Fibroblast of skin of abdomen (primary cell): ENCODE measurements at regions not wholly inside any gene's neighbourhood (a gene's known extent, or its start where the extent isn't known, plus 50 kb on each side); places are given as distances from the start of the nearest gene placed in this dataset.
"Not testable (repeated sequence)": the region's sequence is repeated elsewhere in the genome, so short reads cannot be mapped to it uniquely, and the experiment has no call there.

Source experiments
- DNase-seq: peaks from one replicate; pipeline ENCODE4 v3.0.0-alpha.2; 2013

DNA sequence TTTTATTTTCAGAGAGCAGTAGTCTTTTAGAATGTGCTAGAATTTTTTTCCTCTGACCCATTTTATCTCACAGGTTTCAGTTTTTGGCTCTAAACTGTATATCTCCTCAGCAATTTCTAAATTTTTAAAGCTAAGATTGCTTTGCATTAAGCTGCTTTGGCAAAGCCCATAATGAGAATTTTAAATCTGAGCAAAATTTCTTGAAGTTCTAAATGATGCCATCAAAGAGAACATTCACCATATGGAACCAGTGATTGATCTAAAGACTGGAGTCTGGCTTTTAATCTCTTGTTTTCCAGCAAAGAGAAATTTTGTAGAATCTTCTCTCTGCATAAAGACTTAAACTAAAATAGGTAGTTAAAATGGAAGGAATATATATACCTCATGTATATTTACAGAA is 313.6 kb downstream of the TBC1D32 start:
- DNase-seq: no peak

DNA sequence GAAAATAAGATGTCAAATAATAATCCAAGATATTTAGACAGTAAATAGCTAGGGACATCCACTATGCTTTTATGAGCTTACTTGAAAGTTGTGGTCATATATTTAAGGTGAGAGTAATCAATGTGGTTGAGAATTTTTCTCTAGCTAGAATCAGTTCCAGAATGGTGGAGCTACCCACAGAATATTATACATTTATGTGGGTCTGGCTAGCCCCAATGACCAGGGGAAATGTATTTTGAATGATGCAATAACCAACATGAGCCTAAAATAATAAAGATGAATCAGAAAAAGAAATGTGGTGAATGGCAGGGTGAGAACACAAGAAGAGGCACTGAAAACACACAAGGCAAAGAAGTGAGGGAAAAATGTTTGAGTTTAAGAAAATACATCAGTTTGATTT is 325.7 kb downstream of the TBC1D32 start:
- DNase-seq: peak; percentile 6

DNA sequence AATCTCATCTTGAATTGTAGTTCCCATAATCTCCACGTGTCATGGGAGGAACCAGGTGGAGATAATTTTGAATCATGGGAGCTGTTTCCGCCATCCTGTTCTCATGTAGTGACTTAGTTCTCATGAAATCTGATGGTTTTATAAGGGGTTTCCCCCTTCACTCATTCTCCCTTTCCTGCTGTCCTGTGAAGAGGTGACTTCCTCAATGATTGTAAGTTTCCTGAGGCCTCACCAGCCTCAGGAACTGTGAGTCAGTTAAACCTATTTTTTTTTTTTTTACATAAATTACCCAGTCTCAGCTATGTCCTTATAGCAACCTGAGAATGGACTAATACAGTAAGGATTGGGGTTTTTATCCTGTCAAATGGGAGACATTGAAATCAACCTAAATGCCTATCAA is 328.3 kb downstream of the TBC1D32 start:
- no peak for DNase-seq

GRCh38 chr6:121000381-121000780 is 333.9 kb downstream of the TBC1D32 start:
- no peak for DNase-seq

- no peak for DNase-seq
Measured at GRCh38 chr6:120996340-120996739, 337.9 kb downstream of the TBC1D32 start.

- DNase-seq: no peak
Measured at GRCh38 chr6:120994573-120994967, 339.7 kb downstream of the TBC1D32 start.

GRCh38 chr6:120993929-120994572 is 340.2 kb downstream of the TBC1D32 start:
- no peak for DNase-seq

DNA sequence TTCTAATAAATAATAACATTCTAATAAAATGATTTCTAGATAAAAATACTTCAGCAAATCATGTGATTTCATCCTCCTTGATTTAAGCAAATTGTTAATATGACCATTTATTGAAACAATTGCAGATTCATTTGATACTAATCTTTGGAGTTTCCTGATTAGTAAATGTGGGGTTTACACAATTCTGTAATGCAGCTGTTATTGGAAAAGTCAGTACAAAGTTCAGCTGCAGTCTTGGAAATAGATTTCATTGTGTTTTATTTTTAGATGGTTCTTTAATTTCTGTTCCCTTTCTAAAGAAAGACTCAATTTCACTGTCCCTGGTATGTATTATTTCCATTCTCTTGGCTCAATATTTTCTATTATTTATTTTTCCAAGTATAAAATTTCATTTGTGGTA is 342.0 kb downstream of the TBC1D32 start:
- no peak for DNase-seq

DNA sequence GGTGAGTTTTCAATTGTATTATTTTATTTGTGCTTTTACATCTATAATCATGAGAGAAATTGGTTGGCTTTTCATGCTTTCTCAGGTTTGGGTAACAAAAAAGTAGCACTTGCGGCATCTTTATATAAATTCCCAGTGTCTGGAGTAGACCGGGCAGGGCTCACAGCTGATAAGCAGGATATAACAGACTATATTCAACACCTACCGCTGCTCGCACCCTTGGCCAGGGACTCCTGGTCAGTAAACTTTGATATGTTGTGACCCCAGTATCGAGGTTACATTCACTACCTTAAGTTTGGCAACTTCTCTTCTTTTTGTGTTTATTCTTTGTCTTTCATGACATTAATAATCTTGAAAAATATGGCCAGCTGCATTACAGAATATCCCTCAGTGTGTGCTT is 343.4 kb downstream of the TBC1D32 start:
- DNase-seq: no peak

DNA sequence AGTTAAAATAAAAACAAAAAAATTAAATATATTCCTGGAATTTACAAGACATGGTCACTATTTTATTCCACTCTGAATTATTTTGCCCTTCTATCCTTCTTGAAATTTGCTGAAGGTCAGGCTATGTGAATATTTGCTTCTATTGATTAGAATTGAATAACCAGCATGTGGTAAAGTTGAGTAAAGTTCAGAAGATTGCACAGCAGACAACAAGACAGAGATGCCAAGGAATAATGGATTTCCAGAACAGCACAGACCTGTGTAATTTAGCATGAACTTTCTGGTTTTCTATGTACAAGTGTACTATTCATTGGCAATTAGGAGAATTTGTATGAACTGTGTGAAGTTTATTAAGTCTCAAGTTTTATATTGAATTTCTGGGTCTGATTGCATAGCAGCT is 352.4 kb downstream of the TBC1D32 start:
- no peak for DNase-seq

- DNase-seq: no peak
Measured at GRCh38 chr6:120966321-120966720, 368.0 kb downstream of the TBC1D32 start.

DNA sequence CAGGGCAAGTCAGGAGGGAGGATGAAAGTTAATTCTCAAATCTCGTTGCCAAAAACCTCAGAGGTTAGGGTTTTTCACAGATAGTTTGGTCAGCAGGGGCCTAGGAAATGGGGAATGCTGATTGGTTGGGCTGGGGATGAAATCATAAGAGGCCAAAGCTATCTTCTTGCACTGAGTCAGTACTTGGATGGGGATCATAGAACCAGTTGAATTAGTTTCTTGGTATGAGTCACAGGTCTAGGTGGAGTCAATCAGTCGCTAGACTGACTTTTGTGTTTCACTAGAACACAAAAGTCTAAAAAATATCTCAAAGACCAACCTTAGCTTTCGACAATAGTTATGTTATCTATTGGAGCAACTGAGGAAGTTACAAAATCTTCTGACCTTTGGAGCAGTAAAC is 368.5 kb downstream of the TBC1D32 start:
- no peak for DNase-seq

DNA sequence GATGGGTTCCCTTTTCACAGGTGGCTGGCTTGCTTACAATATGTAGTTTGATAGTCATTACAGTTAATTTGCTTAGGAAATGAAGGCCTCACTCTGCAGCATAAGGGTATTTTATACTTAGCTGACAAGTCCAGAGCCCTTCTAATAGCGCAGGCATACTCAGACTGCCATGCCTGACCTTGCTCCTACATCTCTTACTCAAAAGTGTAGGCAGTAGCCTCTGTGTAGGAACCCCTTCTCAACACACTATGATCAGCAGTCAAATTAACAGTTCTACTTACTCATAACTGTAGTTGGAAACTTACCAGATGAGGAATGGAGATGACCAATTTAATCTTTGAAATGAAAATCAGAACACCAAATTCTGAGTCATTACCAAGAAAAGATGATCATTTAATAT is 373.5 kb downstream of the TBC1D32 start:
- DNase-seq: no peak

DNA sequence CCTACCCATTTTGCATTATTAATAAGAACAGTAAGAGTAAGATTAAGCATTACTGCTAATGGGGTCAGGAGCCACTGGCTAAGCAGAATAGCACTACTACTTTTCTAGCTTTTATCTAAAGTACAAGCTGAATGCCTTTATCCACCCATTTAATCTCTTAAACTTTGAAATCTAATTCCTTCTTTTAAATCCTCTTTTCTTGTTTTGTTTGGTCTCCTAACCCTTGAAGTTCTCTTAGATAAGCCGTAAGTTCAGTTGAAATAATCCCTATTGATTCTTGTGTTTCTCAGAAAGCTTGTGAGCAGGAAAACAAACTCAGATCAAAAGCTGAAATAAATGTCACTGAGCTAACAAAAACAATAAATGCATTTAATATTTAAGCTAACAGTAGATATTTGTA is 380.2 kb downstream of the TBC1D32 start:
- DNase-seq: no peak

GRCh38 chr6:120951258-120951657 is 383.0 kb downstream of the TBC1D32 start:
- no peak for DNase-seq

- no peak for DNase-seq
Measured at GRCh38 chr6:120947111-120947510, 387.2 kb downstream of the TBC1D32 start.

GRCh38 chr6:120945905-120946594 is 388.2 kb downstream of the TBC1D32 start:
- no peak for DNase-seq

DNA sequence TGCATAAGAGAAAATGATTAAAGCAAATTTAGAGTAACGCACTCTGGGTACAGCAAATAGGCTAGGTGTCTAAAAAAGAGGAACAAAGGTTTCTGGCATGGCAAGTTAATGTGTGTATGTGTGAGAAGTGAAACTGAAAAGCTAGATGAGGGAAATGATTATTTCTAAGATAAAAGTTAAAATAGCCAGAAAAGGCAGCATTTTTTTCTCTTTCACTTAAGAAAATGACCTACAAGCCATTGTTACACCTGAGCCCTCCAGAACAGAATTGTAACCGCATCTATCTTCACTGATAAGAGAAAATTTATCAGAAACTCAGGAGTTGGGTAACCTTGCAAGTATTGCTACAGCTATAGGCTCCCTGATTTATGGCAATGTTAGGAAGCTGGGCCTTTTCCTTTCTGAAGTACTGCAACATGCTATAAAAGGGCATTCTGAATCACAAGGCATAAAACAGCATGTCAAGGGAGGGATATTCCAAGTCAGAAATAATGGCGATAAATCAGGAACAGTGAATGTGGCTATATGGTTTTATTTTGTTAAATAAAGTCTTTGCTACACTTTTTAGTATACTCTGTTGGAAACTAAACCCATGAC is 395.3 kb downstream of the TBC1D32 start:
- no peak for DNase-seq

DNA sequence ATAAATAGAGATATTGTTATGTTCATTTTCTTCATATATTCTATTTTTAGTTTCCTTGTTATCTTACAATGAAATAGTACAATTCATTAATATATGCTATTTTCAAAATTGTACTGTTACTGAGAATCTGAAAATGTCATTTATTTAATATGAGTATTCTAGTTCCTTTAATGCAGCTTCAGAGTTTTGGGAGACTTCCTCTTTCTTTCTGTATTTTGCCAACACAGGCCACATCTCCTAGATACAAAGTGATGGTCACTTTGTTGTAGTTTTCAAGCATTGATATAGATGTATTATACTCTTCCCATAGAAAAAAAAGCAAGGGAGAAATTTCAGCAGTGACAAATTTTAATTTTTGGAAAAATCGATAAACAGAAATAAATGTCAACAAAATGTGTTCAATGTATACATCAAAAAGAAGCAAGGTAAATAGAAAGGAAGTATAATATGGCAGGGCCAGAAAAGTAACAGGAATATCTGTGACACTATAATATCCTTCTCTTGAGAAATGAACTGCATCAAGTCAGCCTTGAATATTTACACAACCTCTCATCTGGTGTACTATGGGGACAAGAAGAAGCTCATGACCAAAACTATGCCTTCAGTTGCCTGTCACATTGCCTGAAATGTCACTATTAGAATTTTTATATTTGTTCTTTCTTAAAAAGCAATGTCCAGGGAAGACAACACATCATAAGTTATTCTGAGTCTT is 396.0 kb downstream of the TBC1D32 start:
- no peak for DNase-seq

- no peak for DNase-seq
Measured at GRCh38 chr6:120935908-120936307, 398.4 kb downstream of the TBC1D32 start.

DNA sequence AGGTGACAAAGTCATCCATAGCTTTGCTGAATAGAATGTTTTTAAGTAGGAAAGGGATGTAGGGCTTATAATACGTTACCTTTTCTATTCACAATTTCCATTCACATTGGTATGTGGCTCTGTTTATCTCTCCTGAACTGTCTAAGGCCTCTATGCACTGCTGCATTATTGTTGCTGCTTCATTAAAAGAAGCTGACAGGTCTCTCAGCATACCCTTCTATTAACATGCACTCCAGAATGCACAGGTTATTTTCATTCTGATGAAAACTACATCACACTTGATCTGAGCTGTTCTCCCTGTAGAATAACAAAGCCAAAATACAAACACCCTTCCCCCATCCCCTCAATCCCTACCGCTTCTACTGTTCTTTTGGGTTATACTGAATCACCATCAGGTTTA is 399.3 kb downstream of the TBC1D32 start:
- no peak for DNase-seq

GRCh38 chr6:120931520-120932180 is 402.6 kb downstream of the TBC1D32 start:
- not testable (repeated sequence) for DNase-seq

GRCh38 chr6:120930500-120930899 is 403.8 kb downstream of the TBC1D32 start:
- DNase-seq: not testable (repeated sequence)
